ENCODE measurements at regions not wholly inside any gene's neighbourhood (a gene's known extent, or its start where the extent isn't known, plus 50 kb on each side); places are given as distances from the start of the nearest gene placed in this dataset.

GRCh38 chr2:208978946-208979345 is 444.9 kb upstream of the MAP2 start (continued):
- no peak for TF ChIP-seq TAF7 (optimal IDR thresholded peaks at IDR 0.05; ENCODE audit: borderline replicate concordance, low read depth, low read length)
- TF ChIP-seq SAP30 (IDR thresholded peaks at IDR 0.05; ENCODE audit: insufficient read depth, insufficient replicate concordance, low read length): no peak
- no peak for TF ChIP-seq BCL11A (IDR thresholded peaks at IDR 0.05; ENCODE audit: low read depth in 2 of 2, low read length in 2 of 2)
